ENCODE measurements at regions not wholly inside any gene's neighbourhood (a gene's known extent, or its start where the extent isn't known, plus 50 kb on each side); places are given as distances from the start of the nearest gene placed in this dataset.

GRCh38 chr14:40309124-40309523 lies 876.9 kb upstream of the FBXO33 start:
- H3K9me3 Mint-ChIP-seq (ENCODE audit: low read depth) = no peaks in the 10 kb centered on the region
- no peaks in the 10 kb centered on the region for H3K4me1 Mint-ChIP-seq (ENCODE audit: low read depth)

GRCh38 chr14:40308240-40308639 lies 876.0 kb upstream of the FBXO33 start:
- H3K4me3 Mint-ChIP-seq (ENCODE audit: low read depth) = no peak overlapping the region
- H3K9me3 Mint-ChIP-seq (ENCODE audit: low read depth) = no peaks in the 10 kb centered on the region
- H3K36me3 Mint-ChIP-seq (ENCODE audit: insufficient read depth) = no peaks in the 10 kb centered on the region
- no peak overlapping the region for H3K27ac Mint-ChIP-seq
- no peak for TF ChIP-seq CTCF (IDR thresholded peaks at IDR 0.05; ENCODE audit: unreplicated experiment)
- H3K27me3 Mint-ChIP-seq = no peaks in the 10 kb centered on the region
- no peak for DNase-seq (ENCODE audit: low spot score, unreplicated experiment)
- no peaks in the 10 kb centered on the region for H3K4me1 Mint-ChIP-seq (ENCODE audit: low read depth)

More at GRCh38 chr14:40309124-40309523, 876.9 kb upstream of the FBXO33 start:
- no peak for DNase-seq (ENCODE audit: low spot score, unreplicated experiment)
- Mint-ChIP-seq H3K4me3 (ENCODE audit: low read depth) (no peak overlapping the region), H3K27me3 (no peaks in the 10 kb centered on the region), H3K27ac (no peak overlapping the region), H3K36me3 (ENCODE audit: insufficient read depth) (no peaks in the 10 kb centered on the region)
- TF ChIP-seq CTCF (IDR thresholded peaks at IDR 0.05; ENCODE audit: unreplicated experiment) = no peak

GRCh38 chr14:40296821-40297220 lies 864.6 kb upstream of the FBXO33 start:
- Mint-ChIP-seq H3K27ac (no peak overlapping the region), H3K4me3 (ENCODE audit: low read depth) (no peak overlapping the region), H3K9me3 (ENCODE audit: low read depth) (peaks cover 15% of the 10 kb centered on the region), H3K27me3 (no peaks in the 10 kb centered on the region), H3K36me3 (ENCODE audit: insufficient read depth) (peaks cover 1% of the 10 kb centered on the region), H3K4me1 (ENCODE audit: low read depth) (no peaks in the 10 kb centered on the region)
- no peak for TF ChIP-seq CTCF (IDR thresholded peaks at IDR 0.05; ENCODE audit: unreplicated experiment)
- no peak for DNase-seq (ENCODE audit: low spot score, unreplicated experiment)

GRCh38 chr14:40292664-40293063 lies 860.4 kb upstream of the FBXO33 start:
- TF ChIP-seq CTCF (IDR thresholded peaks at IDR 0.05; ENCODE audit: unreplicated experiment) = no peak
- H3K4me3 Mint-ChIP-seq (ENCODE audit: low read depth) = no peak overlapping the region

GRCh38 chr14:40282196-40282595 lies 850.0 kb upstream of the FBXO33 start:
- TF ChIP-seq CTCF (IDR thresholded peaks at IDR 0.05; ENCODE audit: unreplicated experiment) = no peak
- Mint-ChIP-seq H3K4me3 (ENCODE audit: low read depth) (no peak overlapping the region), H3K36me3 (ENCODE audit: insufficient read depth) (peaks cover 1% of the 10 kb centered on the region), H3K9me3 (ENCODE audit: low read depth) (peaks cover 12% of the 10 kb centered on the region), H3K27ac (no peak overlapping the region), H3K27me3 (no peaks in the 10 kb centered on the region), H3K4me1 (ENCODE audit: low read depth) (no peaks in the 10 kb centered on the region)
- no peak for DNase-seq (ENCODE audit: low spot score, unreplicated experiment)

More at GRCh38 chr14:40292664-40293063, 860.4 kb upstream of the FBXO33 start:
- Mint-ChIP-seq H3K4me1 (ENCODE audit: low read depth) (no peaks in the 10 kb centered on the region), H3K9me3 (ENCODE audit: low read depth) (peaks cover 25% of the 10 kb centered on the region), H3K27me3 (no peaks in the 10 kb centered on the region), H3K27ac (no peak overlapping the region), H3K36me3 (ENCODE audit: insufficient read depth) (peaks cover 2% of the 10 kb centered on the region)
- no peak for DNase-seq (ENCODE audit: low spot score, unreplicated experiment)

Data from progenitor cell of endocrine pancreas (in vitro differentiated cells).